ENCODE measurements at regions not wholly inside any gene's neighbourhood (a gene's known extent, or its start where the extent isn't known, plus 50 kb on each side); places are given as distances from the start of the nearest gene placed in this dataset.
"Not testable (repeated sequence)": the region's sequence is repeated elsewhere in the genome, so short reads cannot be mapped to it uniquely, and the experiment has no call there.

DNA sequence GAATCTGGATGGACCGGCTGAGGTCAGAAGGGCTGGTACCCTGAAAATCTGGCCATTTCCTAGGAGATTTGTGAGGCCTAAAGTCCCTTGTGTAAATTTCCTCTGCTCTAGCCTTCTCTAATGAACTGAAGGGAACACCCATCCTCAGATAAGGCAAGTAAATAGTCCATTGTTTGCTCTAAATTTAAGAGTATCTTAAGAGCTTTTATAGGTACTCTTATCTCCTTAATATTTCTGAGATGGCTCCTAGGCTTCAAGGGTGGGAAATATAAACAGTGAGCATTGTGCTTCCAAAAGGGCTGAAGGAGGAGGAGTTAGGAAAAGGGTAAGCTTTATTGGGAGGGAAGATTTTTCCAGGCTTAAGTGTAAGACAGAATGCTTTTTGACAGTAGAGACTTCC is 148.7 kb upstream of the EDNRB start:
- no peak for DNase-seq

DNA sequence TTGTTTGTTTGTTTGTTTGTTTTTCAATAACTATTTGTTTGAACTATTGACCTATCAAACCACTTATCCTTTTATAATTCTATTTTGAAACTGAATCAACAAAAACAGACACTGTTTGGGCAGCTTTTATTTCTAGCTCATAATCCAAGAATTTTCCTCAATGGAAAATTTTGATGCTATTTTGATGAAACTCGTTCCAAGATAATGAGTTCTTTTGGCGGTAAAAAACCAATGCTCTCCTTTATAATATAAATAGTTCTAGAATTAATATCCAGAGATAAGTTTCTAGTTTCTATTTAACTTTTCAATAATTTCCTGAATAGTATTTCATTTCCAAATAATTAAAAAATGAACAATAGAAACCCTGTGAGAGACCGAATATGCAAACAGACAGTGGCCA is 146.5 kb upstream of the EDNRB start:
- DNase-seq: no peak

DNA sequence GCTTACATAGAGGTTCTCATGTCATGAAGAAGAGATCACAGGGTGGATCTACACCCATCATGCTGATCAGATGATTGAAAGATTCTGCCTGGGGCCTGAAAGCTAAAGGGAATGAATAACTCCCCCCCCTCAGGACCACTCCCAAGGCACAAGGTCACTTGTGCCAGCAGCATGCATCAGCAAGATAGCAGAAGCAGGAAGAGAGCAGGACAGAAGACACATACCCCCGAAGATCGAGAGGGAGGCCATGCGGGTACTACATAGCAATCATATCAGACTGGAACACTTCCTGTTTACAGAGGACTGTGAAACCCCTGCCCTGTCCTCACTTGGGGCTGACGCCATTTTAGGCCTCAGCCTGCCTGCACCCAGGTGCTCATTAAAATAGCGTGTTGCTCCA is 143.2 kb upstream of the EDNRB start:
- no peak for DNase-seq

DNA sequence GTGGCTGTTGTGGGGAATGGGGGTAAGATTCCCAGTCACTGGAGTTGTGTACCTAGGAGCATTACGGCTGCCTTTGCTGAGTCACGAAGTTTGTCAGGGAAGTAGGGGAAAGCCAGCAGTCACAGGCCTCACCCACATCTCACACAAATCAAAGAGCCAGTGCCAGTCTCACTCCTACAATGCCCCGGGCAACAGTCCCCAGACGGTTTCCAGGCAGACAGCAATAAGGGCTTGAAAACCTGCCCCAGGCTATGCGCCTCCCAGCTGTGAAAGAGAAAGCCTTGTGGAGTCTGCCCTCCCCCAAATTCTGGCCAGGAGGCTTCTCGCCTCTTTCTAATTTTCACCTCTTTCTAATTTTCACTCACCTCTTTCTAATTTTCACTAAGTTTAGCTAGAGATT is 142.3 kb upstream of the EDNRB start:
- DNase-seq: no peak

DNA sequence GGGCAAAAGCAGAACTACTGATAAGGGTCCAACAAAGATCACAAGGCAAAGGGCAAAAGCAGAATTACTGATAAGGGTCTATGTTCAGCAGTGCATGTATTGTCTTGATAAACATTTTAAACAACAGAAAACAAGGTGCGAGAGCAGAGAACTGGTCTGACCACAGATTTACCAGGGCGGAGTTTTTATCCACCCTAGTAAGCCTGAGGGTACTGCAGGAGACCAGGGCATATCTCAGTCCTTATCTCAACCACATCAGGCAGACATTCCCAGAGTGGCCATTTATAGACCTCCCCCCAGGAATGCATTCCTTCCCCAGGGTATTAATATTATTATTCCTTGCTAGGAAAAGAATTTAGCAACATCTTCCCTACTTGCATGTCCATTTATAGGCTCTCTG is 138.2 kb upstream of the EDNRB start:
- DNase-seq: not testable (repeated sequence)

DNA sequence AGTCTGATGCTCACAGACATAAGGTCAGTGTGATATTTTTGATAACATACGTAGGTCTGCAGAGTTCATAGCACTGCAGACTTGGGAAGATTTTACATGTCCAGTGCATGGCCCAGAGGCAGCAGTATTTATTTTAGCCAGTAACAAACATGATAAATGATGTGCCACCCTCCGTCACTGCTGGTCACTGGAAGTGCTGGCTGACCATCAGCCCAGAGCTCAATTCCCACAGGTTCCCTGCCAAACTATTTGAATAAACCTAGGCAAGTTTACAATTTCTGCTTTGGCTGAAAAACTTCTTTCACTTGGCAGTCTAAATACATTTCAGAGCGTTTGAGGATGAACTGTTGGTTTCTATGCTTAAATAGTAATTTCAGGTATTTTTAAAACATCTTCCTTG is 135.5 kb upstream of the EDNRB start:
- no peak for DNase-seq

DNA sequence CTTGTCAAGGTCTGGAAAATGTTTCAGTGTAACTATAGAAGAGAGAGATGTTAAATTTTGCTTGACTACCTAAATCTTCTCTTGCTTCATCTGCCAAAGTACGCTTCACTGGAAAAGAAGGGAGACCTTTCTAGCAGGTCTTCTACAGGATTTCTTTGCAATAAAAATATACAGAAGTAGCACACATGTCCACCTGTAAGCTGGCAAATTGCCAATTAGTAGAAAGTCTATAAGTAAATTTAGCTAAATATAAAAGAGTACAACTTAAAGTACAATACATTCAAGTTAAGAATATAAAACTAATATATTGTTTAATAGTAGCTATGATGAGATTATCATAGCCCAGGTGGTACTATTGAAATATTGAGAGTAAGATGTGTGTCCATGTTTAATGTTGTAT is 128.5 kb upstream of the EDNRB start:
- no peak for DNase-seq

DNA sequence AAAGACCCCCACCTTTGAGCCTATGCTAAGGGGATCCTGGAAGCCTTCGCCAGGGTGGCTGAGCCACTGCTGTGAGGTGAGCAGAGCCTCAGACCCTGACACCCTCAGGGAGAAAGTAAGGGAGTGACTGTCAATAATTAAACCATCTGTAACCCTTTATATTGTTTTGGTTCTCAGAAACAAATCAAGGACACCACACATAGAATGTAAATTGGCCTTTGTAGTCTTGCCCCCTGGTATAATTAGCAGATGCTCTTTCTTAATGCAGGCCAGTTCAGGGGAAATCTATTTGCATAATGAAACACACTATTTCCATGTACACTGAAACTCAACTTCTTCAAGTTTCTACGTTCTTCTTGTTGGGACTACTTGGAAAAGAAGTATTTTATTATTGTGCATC is 127.7 kb upstream of the EDNRB start:
- DNase-seq: no peak

DNA sequence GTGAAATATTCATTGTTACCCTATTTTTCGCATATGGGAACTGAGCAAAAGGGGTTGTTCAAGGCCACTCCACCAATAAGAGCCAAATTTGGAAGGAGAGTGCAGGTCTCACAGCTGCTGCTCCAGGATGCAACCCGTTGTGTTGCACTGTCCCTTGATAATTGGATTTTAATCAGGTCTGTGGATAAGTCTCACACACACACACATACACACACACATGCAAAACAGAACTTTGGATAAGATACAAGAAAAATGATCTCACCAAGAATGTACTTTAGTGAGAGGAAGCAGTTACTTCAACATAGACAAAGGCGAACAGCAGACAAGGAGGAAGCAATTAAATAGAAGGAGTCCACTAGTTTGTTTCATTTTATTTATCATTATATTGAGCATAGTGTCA is 127.3 kb upstream of the EDNRB start:
- no peak for DNase-seq

DNA sequence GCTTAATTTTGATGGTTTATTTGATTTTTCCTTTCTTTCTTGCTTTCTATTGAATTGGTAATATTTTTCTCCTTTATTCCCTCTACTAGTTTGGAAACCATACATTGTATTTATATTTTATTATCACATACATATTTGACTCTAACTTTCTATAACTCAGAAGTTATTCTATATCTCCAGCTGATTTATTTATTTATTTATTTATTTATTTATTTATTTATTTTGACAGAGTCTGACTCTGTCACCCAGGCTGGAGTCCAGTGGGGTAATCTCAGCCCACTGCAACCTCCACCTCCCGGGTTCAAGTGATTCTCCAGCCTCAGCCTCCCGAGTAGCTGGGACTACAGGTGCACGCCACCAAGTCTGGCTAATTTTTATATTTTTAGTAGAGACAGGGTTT is 122.7 kb upstream of the EDNRB start:
- DNase-seq: not testable (repeated sequence)

DNA sequence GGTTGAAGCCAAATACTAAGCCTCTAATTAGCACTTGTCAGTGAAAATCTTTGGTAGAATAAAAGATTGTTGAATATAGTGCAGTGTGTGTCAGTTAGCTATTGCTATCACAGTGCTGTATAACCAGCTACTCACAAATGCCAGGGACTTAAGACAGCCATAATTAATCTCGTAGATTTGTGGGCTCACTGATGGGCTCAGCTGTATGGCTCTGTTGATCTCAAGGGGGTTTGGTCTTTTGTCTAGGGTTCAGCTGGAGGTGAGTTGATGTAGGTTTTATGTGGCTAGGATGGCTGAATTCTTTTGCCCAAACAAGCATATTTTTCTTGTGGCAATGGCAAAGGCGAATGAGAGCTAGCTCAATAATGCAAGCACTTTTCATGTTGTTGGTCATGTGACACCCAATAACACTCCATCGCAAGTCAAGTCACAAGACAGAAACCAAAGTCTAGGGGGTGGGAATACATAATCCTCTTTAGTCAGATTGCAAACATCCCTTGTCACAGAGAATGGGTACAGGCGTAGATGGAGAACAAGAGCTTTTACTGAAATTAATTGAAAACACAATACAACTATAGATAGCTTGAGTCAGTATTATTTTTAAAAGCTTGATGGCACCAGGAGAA is 121.7 kb upstream of the EDNRB start:
- DNase-seq: no peak

DNA sequence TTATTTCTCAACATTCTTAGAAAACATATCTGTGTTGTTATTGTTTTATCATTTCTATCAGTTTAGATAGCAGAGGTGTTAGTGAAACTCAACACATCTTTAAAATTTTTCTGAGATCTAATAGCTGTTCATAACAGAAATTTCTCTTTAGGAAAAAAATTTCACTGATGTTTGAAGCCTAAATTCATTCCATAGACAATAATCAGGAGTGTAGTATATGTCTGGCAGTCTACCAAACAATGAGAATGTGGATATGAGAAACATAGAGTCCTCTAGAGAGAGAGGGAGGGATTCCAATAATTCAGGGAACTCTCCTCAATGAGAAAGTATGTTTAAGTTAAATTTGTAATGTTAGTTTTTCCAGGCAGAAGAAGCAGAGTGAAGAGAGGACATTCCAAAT is 118.2 kb upstream of the EDNRB start:
- no peak for DNase-seq

DNA sequence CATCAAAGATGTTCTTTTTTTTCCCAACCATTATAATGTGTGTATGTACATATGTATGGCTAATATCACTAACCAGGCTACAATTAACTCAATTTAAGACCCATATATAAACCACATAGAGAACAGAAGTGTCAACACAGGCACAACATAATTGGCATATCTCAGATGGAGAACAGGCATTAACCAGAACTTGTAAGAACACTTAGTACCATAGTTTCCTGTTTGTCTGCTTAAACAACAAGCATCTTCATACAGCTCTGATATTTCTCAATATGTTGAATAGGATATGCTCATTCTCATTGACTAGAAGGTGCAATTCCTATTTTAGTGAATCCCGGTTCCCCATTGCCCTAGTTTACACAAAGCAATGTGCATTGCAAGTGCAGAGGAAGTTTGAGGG is 116.9 kb upstream of the EDNRB start:
- no peak for DNase-seq

DNA sequence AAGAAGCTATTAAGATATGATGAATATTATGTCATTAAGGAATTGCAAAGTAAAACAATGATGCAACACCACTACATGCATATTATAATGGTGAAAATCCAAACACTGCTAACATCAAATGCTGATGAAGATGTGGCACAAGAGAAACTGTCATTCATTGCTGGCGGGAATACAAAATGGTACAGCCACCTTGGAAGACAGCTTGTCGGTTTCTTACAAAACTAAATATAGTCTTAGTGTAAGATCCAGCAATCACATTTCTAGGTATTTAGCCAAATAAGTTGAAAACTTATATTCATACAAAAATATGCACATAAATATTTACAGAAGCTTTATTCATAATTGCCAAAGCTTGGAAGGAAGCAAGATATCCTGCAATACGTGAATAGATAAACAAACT is 114.9 kb upstream of the EDNRB start:
- DNase-seq: no peak

DNA sequence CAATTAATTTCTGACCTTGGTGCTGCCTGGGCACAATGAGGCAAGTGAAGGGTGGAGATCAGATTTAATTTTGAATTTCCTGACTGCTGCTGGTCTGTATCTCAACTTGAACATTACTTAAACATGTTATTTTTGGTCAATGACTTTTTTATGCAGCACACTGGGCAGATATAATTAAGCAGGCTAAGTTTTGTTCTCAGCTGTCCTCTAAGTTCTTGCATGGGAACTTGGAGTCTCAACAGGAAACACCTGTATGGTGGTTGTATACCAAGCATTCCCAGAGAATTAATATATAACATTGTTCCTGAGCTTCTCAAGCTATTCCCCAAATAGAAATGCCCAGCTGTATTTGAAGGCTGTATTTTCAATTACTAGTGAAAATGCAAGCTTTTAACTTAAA is 113.5 kb upstream of the EDNRB start:
- no peak for DNase-seq

DNA sequence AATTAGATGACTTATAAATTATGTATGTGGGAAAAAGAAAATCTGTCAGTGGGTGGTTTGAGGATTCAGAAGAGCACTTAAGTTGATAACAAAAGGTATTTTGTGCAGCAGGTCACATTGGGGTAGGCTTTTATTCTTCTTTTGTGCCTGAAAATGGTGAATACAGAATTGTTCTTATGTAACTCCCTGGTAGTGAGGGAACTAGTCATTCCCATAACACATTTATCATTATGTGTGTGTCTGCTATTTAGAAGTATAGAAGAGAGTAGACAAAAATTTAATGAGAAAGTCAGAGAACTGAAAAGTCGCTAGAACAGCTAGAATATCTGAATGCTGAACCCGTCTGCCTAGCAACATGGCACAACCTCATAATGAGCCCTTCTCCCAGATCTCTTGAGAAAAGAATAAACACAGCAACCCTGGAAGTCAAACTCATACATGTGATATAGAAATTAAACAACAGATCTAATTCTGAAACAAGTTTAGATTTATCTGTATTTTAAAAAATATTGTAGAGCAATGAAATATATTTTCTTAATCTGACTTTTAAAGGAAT is 111.8 kb upstream of the EDNRB start:
- DNase-seq: no peak

DNA sequence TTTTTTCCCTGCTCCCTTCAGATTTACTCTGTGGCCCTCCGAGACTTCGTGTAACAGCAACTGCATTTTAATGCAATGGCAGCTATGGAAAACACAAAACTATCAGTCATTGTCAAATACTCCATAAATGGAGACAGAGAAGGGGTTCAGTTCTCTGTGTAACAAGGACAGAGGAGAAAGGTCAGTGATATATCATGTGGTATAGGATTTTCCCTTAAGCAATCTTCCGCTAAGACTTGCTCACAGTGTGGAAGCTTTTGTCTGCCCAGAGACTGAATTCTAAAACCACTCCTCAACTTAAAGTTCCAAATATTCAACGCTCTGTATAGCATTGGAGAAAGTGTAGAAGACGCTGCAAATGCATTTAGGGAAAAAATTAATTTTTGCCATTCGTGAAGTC is 111.3 kb upstream of the EDNRB start:
- DNase-seq: no peak

DNA sequence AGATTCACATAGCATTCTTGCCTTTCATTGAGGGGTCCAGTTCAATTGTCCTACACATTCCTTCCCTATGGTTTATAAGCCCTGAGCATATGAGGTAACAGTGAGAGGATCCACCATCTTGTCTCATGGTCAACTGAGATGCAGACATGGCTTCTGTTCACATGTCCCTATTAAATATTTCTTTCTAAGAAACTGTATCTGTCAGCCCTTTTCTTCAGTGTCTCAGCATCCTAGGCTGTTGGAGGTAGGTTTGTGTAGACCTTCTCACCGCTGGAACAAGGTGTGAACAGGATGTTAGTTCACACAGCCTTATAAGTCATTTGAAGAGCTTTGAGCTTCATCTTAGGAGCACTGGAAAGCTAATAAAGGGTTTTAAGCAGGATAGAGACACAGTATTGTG is 110.3 kb upstream of the EDNRB start:
- DNase-seq: no peak

DNA sequence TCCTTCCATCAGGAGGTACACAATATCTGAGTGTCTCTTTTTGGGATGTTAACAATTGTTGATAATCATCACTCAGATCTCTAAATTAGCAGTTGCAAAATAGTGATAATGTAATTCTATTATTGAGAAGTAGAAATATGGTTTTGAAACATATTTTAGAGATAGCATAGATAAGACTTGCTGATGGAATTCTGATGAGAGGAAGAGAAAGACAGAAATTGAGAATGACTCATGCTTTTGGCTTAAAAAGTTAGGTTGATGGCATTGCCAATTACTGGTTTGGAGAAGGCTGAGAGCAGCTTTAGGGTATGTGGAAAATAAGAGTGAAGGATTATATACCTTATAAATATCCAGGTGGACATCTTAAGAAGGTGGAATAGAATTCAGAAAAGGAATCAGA is 106.4 kb upstream of the EDNRB start:
- DNase-seq: no peak

DNA sequence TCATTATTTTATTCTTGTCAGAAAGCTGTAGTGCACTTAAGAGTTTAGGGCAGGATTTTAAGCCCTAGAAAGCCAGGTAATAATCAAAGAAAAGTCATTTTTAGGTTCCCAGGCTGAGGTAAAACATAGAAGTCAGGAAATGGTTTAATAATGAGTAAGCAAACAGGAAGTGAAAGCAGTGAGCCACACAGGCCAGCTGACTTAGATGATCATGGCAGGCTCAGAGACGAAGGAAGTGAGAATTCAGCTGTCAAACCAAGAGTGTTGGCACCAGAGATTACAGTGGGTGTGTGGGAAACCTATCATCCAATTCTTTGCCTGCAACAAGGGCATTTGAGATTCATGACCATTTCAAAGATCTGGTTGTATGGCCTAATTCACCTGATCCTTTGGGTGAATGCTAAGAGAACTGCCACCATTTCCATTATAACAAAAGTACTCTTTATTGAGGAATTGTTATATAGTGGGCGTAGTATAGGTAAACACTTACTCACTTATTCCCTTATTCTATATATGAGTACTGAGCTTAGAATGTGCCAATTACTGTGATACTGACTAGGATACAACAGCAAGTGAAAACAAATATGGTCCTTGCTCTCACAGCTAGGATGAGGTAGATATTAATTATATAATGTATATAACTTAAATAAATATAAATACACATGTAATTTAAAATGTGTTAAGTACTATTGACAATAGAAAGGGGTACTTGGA is 103.7 kb upstream of the EDNRB start:
- no peak for DNase-seq

DNA sequence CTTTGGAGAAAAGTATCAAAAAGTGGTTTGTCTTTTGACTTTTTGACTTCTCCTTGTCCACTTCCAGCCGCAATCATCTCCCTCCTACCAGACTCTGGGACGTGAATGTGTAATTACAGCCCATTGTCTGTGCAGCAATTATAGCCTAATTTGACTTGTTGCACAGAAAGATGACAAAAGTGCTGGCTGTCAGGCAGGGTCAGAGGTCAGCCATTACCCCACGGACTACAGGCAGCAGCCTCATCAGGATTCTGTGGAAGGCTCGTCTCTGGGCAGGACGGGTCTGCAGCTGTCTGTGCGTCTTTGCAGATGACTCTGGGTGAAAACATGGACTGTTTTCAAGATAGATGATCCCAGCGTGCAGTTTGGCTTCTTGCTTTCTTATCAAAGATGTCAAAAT is 102.2 kb upstream of the EDNRB start:
- DNase-seq: no peak

DNA sequence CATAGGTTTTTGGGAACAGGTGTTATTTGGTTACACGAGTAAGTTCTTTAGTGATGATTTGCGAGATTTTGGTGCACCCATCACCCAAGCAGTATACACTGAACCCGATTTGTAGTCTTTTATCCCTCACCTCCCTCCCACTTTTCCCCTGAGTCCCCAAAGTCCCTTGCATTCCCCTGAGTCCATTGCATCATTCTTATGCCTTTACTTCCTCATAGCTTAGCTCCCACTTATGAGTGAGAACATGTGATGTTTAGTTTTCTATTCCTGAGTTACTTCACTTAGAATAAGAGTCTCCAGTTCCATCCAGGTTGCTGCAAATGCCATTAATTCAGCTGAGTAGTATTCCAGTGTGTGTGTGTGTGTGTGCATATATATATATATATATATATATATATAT is 97.2 kb upstream of the EDNRB start:
- DNase-seq: no peak

DNA sequence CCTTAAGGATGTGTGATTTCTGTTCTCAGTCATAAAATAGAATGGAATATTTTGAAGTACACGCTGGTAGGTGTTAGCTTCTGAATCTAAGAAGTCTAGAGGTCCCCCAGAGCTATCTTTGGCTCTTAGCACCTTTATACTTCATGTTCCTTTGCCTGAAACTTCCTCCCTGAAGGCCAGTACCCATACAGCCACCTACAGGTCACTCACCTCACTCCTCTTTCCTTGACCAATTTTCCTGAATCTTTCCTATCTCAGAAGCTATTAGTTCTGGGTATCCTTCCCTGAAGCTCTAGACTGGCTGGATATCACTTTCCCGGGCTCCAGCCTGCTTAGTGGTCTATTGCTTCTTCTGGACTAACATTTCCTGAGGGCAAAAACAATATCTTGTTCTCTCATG is 93.4 kb upstream of the EDNRB start:
- DNase-seq: no peak

DNA sequence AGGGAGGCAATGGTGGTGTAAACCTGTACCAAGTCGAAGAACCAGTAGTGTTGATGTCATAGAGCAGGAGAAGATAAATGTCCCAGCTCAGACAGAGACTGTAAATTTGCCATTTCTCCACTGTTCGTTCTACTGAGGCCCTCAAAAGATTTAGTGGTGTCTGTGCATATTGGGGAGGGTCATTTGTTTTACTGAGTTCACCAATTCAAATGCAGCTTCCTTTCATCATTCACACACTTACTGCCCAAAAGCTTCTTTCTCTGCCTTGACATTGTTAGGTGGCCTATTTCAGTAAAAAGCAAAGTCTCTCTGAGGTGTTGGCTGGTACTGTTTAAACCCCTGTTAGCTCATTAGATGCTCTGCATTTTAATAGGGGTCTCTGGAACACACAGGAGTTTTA is 86.2 kb upstream of the EDNRB start:
- DNase-seq: no peak

DNA sequence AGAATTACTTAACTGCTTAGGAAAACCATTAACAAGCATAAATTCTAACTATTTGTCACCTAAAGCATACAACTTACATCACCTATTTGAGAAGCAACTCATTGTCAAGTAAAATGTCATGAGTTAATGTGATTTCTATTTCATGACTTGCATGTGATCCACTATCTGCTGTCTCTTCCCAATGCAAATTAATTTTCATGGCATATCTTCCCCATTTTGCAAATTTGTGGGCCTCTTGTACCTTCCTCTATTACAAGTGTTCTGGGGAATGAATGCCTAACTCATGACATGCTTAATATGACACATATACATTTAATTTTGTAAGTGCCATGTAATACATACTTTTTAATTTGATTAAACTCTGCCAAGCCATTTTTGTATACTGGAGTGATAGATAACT is 81.1 kb upstream of the EDNRB start:
- no peak for DNase-seq

Data from NCI-H446 (cell line).